ENCODE measurements at regions not wholly inside any gene's neighbourhood (a gene's known extent, or its start where the extent isn't known, plus 50 kb on each side); places are given as distances from the start of the nearest gene placed in this dataset.

DNA sequence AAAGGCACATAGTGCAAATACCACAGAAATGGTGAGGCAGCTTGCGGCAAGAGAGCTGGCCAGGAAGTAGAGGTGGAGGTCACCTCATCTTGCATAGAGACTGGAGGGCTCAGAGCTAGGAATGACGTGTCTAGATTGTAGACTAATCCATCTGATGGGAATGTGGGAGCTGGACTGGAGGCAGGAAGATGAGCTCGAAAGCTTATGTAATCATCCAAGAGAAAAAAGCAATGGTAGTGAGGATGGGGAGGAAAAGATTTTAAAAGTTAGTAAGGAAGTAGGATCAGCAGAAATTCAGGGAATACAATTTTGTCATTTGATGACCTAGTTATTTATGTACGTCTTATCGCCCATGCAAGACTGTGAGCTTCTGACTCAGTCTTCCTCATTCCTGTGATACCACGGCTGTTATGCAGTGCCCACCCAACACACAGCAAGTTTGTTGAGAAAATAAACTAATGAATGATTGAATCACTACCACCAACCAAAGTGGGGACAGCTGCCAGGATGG, 123.9 kb downstream of the RRAGC start:
- H3K9me3 ChIP-seq = no peaks in the 10 kb centered on the region
- H3K27me3 ChIP-seq = peaks cover 0 to 6% of the 10 kb centered on the region in 2 donors
- no peak for DNase-seq (ENCODE audit: low spot score in 2 of 2)
- H3K27ac ChIP-seq = no peak overlapping the region
- H3K36me3 ChIP-seq = no peaks in the 10 kb centered on the region
- WGBS, 2 donors = 77% methylated on average over 6 of the region's 6 CpGs
- no peak for TF ChIP-seq EP300 (IDR thresholded peaks at IDR 0.05)
- TF ChIP-seq POLR2A (IDR thresholded peaks at IDR 0.05) = no peak
- TF ChIP-seq CTCF (IDR thresholded peaks at IDR 0.05) = no peak
- H3K4me1 ChIP-seq = no peaks in the 10 kb centered on the region
- no peak overlapping the region for H3K4me3 ChIP-seq

DNA sequence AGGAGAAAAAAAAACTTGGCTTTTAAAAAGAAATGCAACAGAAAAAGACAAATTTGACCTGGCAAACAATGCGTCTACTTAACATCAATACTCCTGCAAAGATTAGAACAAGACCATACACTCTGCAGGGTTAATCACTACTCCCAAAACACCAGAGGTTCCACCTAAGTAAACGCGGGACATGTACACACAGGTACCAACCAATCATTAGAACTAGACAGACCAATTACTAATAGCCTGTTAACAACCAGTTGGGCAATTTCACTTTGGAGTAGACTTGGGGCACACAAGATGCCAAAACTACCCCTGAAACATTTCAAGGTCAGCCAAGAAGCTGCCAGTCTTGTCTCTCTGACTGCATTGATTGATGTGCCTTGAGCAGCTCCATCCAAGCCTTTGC, 125.8 kb downstream of the RRAGC start:
- Histone ChIP-seq H3K36me3 (no peaks in the 10 kb centered on the region), H3K4me1 (peaks cover 0 to 3% (median 0%) of the 10 kb centered on the region in 4 donors), H3K27ac (no peak overlapping the region), H3K27me3 (peaks cover 0 to 11% of the 10 kb centered on the region in 2 donors), H3K4me3 (no peak overlapping the region), H3K9me3 (no peaks in the 10 kb centered on the region)
- no peak for DNase-seq (ENCODE audit: low spot score in 2 of 2)
- WGBS, 2 donors = 79 to 85% methylated on average over 3 of the region's 3 CpGs
- TF ChIP-seq POLR2A (IDR thresholded peaks at IDR 0.05) (no peak), EP300 (IDR thresholded peaks at IDR 0.05) (no peak), CTCF (IDR thresholded peaks at IDR 0.05) (no peak)

DNA sequence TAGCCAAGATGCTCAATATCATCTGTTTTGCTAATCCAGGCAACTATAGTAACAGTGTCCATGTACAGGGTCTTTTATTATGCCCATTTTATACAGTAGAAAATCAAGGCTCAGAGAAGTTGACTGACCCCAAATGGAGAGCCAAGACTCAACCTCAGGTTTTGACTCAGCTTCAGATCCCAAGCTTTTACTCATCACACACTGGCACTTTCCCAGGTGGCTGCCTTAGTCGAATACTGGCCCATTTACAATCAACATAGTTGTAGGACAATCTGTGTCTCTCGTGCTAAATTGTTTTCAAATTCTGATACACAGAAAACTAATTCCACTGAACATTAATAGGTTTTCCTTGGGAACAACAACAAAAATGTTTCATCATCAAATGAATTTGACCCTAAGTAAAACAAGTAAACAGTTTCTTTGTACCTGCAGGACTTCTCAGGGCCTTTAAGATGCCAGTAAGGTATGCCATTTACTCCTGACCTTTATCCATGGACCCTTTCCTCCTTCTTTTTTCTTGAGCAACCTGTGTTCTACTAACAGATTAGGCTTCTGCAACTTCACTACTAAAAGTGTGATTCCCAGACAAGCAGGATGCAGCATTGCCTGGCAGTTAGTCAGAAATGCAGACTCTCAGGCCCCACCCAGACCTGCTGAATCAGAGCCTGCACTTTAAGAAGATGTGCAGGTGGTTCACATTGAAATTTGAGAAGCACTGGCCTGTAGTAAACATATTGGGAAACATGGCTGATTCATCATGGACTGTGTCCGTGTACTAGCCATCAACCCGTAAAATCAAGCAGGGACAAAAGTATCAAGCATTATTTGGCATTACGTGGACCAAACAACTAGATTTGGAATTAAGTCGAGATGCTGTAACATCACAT, 128.8 kb downstream of the RRAGC start:
- H3K9me3 ChIP-seq = no peaks in the 10 kb centered on the region
- H3K27ac ChIP-seq = no peak overlapping the region
- H3K4me1 ChIP-seq = peaks cover 0 to 16% (median 6%) of the 10 kb centered on the region in 4 donors
- no peaks in the 10 kb centered on the region for H3K36me3 ChIP-seq
- H3K27me3 ChIP-seq = peaks cover 0 to 11% of the 10 kb centered on the region in 2 donors
- H3K4me3 ChIP-seq = no peak overlapping the region
- WGBS, 2 donors = 84 to 86% methylated on average over 6 of the region's 6 CpGs
- no peak for TF ChIP-seq CTCF (IDR thresholded peaks at IDR 0.05)
- TF ChIP-seq EP300 (IDR thresholded peaks at IDR 0.05) = no peak
- no peak for TF ChIP-seq POLR2A (IDR thresholded peaks at IDR 0.05)
- DNase-seq (ENCODE audit: low spot score in 2 of 2) = no peak

DNA sequence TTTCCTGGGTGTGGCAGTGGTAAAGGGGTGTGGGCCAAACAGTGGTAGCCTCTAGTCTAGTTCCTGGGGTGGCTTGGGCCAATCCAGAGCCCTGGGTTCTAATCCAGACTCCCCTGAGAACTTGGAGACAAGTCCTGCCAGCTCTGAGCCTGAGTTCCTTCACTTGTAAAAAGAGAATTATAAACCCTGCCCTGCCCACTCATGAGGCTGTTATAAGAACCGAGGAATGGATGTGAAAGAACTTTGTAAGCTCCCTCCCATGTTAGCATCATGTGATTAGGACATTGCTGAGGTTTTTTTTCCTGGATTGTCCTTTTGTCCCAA, 131.0 kb downstream of the RRAGC start:
- H3K27me3 ChIP-seq = peaks cover 0 to 11% of the 10 kb centered on the region in 2 donors
- TF ChIP-seq CTCF (IDR thresholded peaks at IDR 0.05) (no peak), EP300 (IDR thresholded peaks at IDR 0.05) (no peak), POLR2A (IDR thresholded peaks at IDR 0.05) (no peak)
- WGBS, 2 donors = 0 to 14% methylated on average over 1 of the region's 1 CpG
- DNase-seq (ENCODE audit: low spot score in 2 of 2) = no peak
- no peak overlapping the region for H3K4me3 ChIP-seq
- H3K36me3 ChIP-seq = no peaks in the 10 kb centered on the region
- peaks cover 0 to 16% (median 6%) of the 10 kb centered on the region in 4 donors for H3K4me1 ChIP-seq
- peak overlapping the region in 1 of 4 donors; percentile 21 for H3K27ac ChIP-seq
- H3K9me3 ChIP-seq = no peaks in the 10 kb centered on the region
